ENCODE measurements at regions not wholly inside any gene's neighbourhood (a gene's known extent, or its start where the extent isn't known, plus 50 kb on each side); places are given as distances from the start of the nearest gene placed in this dataset.

GRCh38 chr6:150651808-150652470 lies 52.3 kb downstream of the PLEKHG1 start:
- no peak for ATAC-seq

GRCh38 chr6:150652848-150653613 lies 53.3 kb downstream of the PLEKHG1 start:
- ATAC-seq, result no peak

- ATAC-seq, result no peak
Observed at GRCh38 chr6:150654608-150655007, 54.9 kb downstream of the PLEKHG1 start.

- no peak for ATAC-seq
Observed at GRCh38 chr6:150656156-150656555, 56.5 kb downstream of the PLEKHG1 start.

DNA sequence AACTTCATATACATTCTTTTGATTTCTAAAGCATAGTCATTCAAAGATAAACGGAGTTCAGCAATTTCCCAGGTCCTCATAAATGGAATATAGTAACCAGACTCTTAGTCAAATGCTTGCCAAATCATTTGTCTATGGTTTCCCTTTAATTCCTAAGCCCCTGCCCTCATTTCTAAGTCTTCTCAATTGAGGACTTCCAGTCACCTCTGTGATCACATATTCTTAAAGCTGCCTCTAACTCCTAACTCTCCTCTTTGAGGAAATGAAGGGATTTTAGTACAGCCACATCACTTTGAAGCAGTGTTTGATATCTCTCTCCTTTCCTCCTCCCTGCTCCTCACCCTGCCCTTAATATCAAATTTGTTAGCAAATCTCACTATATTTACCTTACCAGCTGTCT lies 58.7 kb downstream of the PLEKHG1 start:
- no peak for ATAC-seq

GRCh38 chr6:150659046-150659763 lies 59.5 kb downstream of the PLEKHG1 start:
- ATAC-seq, result peak; percentile 45

DNA sequence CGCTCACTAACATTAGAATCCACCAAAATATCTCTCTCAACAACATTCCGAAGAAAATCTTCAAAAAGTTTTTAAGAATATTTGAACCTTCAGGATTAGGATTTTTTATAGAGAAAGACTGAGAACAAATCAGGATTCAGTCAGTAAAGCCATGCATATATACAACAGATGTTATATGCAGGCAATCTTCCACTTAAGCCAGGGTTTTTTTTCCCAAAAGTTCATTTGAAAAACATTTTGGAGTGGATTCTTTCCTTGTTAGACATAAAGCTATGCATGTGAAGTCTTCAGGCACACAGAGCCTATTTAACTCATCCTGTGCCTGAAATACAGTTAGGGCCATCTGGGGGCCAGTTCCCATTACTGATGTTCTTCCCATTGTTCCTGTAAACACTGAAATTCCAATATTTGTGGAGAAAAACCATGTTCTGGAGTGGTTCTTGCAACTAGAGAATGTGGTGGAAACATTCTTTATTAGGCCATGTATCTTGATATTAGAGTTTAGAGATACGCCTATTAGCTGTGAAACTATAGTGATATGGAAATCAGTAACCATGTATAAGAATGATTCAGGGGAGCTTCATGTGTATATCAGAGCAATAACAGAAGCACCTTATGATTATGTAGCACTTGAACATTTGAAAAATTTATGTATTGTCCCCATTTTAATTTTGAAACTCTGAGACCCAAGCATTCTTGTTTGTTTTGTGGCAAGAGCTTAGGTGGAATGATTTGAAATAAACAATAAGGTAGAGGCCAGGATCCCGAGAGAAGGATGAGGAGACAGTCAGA lies 61.7 kb downstream of the PLEKHG1 start:
- ATAC-seq, result no peak

GRCh38 chr6:150662814-150663213 lies 63.1 kb downstream of the PLEKHG1 start:
- no peak for ATAC-seq

- no peak for ATAC-seq
Observed at GRCh38 chr6:150664091-150664490, 64.4 kb downstream of the PLEKHG1 start.

- ATAC-seq, result no peak
Observed at GRCh38 chr6:150666071-150666470, 66.4 kb downstream of the PLEKHG1 start.

DNA sequence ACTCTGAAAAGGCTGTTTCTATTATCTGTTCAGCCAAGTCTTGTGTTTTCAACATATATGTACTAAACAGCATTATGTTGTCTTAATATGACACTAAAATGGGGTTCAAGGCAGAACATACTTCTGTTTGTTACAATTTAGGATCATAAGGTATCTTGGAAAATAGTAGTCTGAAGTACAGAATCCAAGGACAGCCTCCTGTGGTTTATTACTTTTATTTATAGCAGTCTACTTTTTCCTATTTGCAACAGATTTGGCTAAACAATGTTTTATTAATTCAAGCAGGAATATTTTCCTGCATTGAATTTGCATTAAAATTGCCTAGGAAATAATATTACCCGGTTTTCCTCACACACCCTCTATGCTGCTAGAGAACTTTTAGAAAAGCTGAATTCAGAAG lies 67.7 kb downstream of the PLEKHG1 start:
- ATAC-seq, result no peak

DNA sequence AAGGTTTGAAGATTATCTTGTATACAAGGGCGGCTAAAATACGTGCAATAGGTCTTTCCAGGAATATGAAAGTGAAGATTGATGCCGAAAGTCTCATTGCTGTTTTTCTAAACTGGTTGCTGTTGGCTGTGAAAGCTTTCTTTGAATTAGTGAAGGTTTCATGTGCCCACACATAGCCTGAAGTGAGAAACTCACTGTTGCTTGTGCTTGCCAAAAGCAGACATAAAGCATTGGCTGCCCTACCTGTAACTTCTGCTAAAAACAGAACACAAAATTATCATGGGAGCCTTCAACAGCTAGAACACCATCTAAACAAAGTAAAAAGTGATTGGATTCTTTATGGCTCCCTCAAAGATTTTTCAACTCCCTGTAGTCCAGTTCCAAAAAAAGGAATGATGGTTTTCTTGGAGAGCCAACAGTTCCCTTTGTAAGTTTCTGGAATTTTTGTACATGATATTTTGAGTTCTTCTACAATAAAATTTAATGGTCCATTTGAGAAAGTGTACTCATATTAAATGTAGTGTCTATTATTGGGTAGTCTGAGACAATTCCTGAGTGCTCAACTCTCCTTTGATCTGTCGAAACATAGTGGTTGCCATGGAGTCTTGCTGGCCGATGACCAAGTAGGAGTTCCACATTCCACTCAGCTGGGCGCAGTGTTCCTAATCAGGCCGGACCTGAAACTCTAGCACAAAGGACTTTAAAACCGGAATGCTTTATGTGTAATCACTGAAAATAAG lies 68.5 kb downstream of the PLEKHG1 start:
- peak; percentile 98 for ATAC-seq

- ATAC-seq, result no peak
Observed at GRCh38 chr6:150668900-150669302, 69.2 kb downstream of the PLEKHG1 start.

GRCh38 chr6:150670311-150670710 lies 70.6 kb downstream of the PLEKHG1 start:
- no peak for ATAC-seq

- no peak for ATAC-seq
Observed at GRCh38 chr6:150672800-150673199, 73.1 kb downstream of the PLEKHG1 start.

- peak; percentile 61 for ATAC-seq
Observed at GRCh38 chr6:150673720-150674346, 74.1 kb downstream of the PLEKHG1 start.

GRCh38 chr6:150676344-150676743 lies 76.7 kb downstream of the PLEKHG1 start:
- ATAC-seq, result peak; percentile 93

- ATAC-seq, result no peak
Observed at GRCh38 chr6:150676772-150677171, 77.1 kb downstream of the PLEKHG1 start.

GRCh38 chr6:150680510-150680909 lies 80.8 kb downstream of the PLEKHG1 start:
- ATAC-seq, result no peak

GRCh38 chr6:150681578-150682395 lies 82.1 kb downstream of the PLEKHG1 start:
- ATAC-seq, result peak; percentile 44

GRCh38 chr6:150683320-150683719 lies 83.6 kb downstream of the PLEKHG1 start:
- ATAC-seq, result peak; percentile 47
